Nephron (organoid): ENCODE measurements at regions not wholly inside any gene's neighbourhood (a gene's known extent, or its start where the extent isn't known, plus 50 kb on each side); places are given as distances from the start of the nearest gene placed in this dataset.

ENCODE experiments used
- H3K27ac Mint-ChIP-seq, 3 experiments: 2 replicates each; pipeline ENCODE4 v1.8.0; 2020; ENCODE audit warnings: mixed read lengths in 3 of 3, mild to moderate bottlenecking in 2 of 3, moderate library complexity in 1 of 3
- H3K27me3 Mint-ChIP-seq: 2 replicates; pipeline ENCODE4 v1.8.0; 2021; ENCODE audit warnings: low read depth, mild to moderate bottlenecking, moderate library complexity, mixed read lengths
- H3K36me3 Mint-ChIP-seq: 2 replicates; pipeline ENCODE4 v1.8.0; 2020; ENCODE audit warnings: low read depth, mixed read lengths
- H3K4me1 Mint-ChIP-seq: 2 replicates; pipeline ENCODE4 v1.8.0; 2020; ENCODE audit warnings: mixed read lengths
- H3K4me3 Mint-ChIP-seq, 3 experiments: 2 replicates each; pipeline ENCODE4 v1.8.0; 2020; ENCODE audit warnings: mild to moderate bottlenecking in 3 of 3, mixed read lengths in 3 of 3, moderate library complexity in 2 of 3
- H3K9me3 Mint-ChIP-seq: 2 replicates; pipeline ENCODE4 v1.8.0; 2020; ENCODE audit warnings: mixed read lengths
- CTCF ChIP-seq, 3 experiments: fragments of 200-600 bp; sonication (generic); IDR thresholded peaks; one replicate each; pipeline ENCODE4 v1.5.0; 2021; ENCODE audit warnings: antibody characterized with exemption in 3 of 3; ENCODE audit not compliant: unreplicated experiment in 3 of 3

GRCh38 chr13:108437496-108437895, 168.0 kb downstream of the TNFSF13B start:
- TF ChIP-seq CTCF (IDR thresholded peaks at IDR 0.05; ENCODE audit: unreplicated experiment in 3 of 3), result no peak
- Mint-ChIP-seq H3K4me1 (peaks cover 8% of the 10 kb centered on the region), H3K27me3 (peaks cover 3% of the 10 kb centered on the region), H3K27ac (no peak overlapping the region), H3K4me3 (no peak overlapping the region), H3K9me3 (no peaks in the 10 kb centered on the region), H3K36me3 (no peaks in the 10 kb centered on the region)

DNA sequence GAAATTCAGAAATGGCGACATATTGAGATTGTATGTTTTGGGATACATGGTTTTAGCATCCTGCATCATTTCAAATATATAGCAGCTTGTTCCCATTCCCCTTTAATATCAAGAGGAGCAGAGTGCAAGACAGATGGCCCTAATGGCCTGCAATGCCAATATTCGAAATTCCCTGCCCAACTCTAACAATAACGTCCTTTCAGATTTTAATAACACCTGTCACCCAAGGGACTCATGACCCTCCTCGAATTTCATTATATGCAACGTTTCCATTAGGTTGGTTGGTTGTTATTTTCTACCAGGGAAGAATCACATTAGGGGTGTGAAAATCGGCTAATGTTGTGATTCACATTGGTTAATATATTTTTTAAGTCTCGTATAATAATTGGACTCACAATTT, 170.0 kb downstream of the TNFSF13B start:
- H3K4me1 Mint-ChIP-seq, result peaks cover 8% of the 10 kb centered on the region
- H3K27ac Mint-ChIP-seq, result no peak overlapping the region
- H3K4me3 Mint-ChIP-seq, result no peak overlapping the region
- H3K36me3 Mint-ChIP-seq, result no peaks in the 10 kb centered on the region
- no peak for TF ChIP-seq CTCF (IDR thresholded peaks at IDR 0.05; ENCODE audit: unreplicated experiment in 3 of 3)
- peaks cover 3% of the 10 kb centered on the region for H3K27me3 Mint-ChIP-seq
- no peaks in the 10 kb centered on the region for H3K9me3 Mint-ChIP-seq

- H3K27ac Mint-ChIP-seq, result no peak overlapping the region
- H3K27me3 Mint-ChIP-seq, result no peaks in the 10 kb centered on the region
- no peaks in the 10 kb centered on the region for H3K36me3 Mint-ChIP-seq
- H3K4me1 Mint-ChIP-seq, result peaks cover under 1% of the 10 kb centered on the region
- no peak overlapping the region for H3K4me3 Mint-ChIP-seq
- H3K9me3 Mint-ChIP-seq, result no peaks in the 10 kb centered on the region
- no peak for TF ChIP-seq CTCF (IDR thresholded peaks at IDR 0.05; ENCODE audit: unreplicated experiment in 3 of 3)
Observed at GRCh38 chr13:108444448-108444847, 174.9 kb downstream of the TNFSF13B start.

- Mint-ChIP-seq H3K4me1 (no peaks in the 10 kb centered on the region), H3K36me3 (no peaks in the 10 kb centered on the region), H3K9me3 (no peaks in the 10 kb centered on the region), H3K27ac (no peak overlapping the region), H3K27me3 (peaks cover 7% of the 10 kb centered on the region), H3K4me3 (no peak overlapping the region)
- no peak for TF ChIP-seq CTCF (IDR thresholded peaks at IDR 0.05; ENCODE audit: unreplicated experiment in 3 of 3)
Observed at GRCh38 chr13:108448891-108449290, 179.4 kb downstream of the TNFSF13B start.

GRCh38 chr13:108451121-108451520, 178.3 kb upstream of the MYO16 start:
- Mint-ChIP-seq H3K4me3 (no peak overlapping the region), H3K4me1 (no peaks in the 10 kb centered on the region), H3K9me3 (no peaks in the 10 kb centered on the region), H3K36me3 (no peaks in the 10 kb centered on the region), H3K27ac (no peak overlapping the region), H3K27me3 (peaks cover 7% of the 10 kb centered on the region)
- TF ChIP-seq CTCF (IDR thresholded peaks at IDR 0.05; ENCODE audit: unreplicated experiment in 3 of 3), result no peak

- Mint-ChIP-seq H3K27me3 (peaks cover 7% of the 10 kb centered on the region), H3K4me1 (no peaks in the 10 kb centered on the region), H3K36me3 (no peaks in the 10 kb centered on the region), H3K9me3 (peaks cover 5% of the 10 kb centered on the region), H3K4me3 (no peak overlapping the region), H3K27ac (no peak overlapping the region)
- no peak for TF ChIP-seq CTCF (IDR thresholded peaks at IDR 0.05; ENCODE audit: unreplicated experiment in 3 of 3)
Observed at GRCh38 chr13:108455320-108455719, 174.1 kb upstream of the MYO16 start.
